Epithelial cell of prostate (primary cell): ENCODE measurements at regions not wholly inside any gene's neighbourhood (a gene's known extent, or its start where the extent isn't known, plus 50 kb on each side); places are given as distances from the start of the nearest gene placed in this dataset.
"Not testable (repeated sequence)": the region's sequence is repeated elsewhere in the genome, so short reads cannot be mapped to it uniquely, and the experiment has no call there.

Experiments used
- DNase-seq: peaks from one replicate; pipeline ENCODE4 v3.0.0-alpha.2; 2011; ENCODE audit warnings: low read depth, low spot score
- H3K27ac ChIP-seq: fragments of 450-650 bp; 2 replicates; pipeline ENCODE4 v1.5.1; 2017; ENCODE audit warnings: mild to moderate bottlenecking

DNA sequence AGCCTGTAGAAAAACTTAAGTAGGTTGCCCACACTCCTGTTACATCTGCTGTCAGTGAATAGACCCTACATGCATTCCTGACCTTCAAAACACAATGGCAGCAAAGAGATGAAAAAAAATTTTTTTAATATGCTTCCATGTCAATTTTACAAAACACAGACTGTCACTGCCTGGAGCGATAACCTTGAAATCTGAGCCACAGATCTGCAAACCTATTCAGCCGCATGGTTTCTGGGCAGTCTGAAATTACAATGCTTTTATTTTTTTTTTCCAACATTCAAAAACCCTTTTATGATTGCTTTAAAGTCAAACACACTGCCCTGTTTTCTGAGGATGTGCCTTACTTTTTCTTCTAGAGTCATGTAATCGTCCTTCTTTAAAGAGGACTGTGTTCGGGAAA is 264.9 kb upstream of the PUDP start:
- DNase-seq: no peak

DNA sequence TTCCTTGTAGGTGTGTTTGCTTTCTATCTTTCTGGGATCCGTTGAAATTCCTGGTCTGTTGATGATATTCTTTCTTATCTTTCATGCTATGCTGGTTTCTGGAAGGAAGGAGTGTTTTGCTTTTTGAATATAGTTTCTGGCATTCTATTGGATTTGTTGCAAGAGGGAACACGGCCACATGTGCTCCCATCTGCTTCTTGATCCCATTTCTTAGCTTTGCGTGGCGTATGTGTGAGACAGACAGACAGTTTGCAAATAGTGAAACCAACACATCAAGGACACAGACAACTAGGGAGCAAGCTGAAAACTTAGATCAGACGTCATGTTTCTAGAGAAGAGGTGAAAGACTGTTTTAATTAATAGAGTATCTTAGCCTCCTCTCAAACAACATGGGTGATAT is 261.9 kb upstream of the PUDP start:
- H3K27ac ChIP-seq: no peak overlapping the region

More for the DNA sequence above, 264.9 kb upstream of the PUDP start:
- H3K27ac ChIP-seq: no peak overlapping the region

DNA sequence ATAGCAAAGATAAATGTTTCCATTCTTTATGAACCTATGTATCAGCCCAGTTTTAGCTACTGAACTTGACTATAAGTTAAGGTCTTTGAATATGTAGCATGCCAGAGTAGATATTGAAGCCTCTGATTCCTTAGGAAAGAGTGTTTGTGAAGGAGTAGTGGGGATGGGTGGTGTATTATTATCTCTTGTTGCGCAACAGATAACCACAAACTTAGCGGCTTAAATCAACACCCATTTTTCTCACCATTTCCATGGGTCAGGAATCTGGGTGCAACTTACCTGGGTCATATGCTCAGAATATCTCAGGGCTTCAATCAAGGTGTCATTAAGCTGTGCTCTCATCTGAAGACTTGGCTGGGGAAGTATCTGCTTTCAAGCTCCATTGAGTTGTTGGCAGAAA is 251.4 kb upstream of the PUDP start:
- DNase-seq: no peak
- H3K27ac ChIP-seq: no peak overlapping the region

More for the DNA sequence above, 261.9 kb upstream of the PUDP start:
- DNase-seq: no peak

DNA sequence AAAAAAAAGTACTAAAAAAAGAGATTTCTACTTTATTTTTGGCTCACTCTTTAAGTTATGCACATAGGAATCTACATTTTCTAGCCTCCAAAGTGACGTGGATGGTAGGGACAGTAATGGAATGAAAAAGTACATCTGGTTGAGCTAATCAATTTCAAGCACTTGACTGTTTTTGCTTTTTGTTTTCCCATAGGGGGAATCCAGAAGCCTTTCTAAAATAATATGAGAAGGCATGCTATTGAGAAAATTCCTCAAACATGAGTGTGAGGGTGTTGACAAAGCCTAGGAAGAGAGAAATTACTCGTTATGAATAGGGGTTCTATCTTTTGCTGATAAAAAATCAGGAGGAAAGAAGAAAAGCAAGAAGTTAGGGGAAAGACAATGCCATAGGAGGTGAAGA is 242.5 kb upstream of the PUDP start:
- no peak overlapping the region for H3K27ac ChIP-seq
- no peak for DNase-seq

DNA sequence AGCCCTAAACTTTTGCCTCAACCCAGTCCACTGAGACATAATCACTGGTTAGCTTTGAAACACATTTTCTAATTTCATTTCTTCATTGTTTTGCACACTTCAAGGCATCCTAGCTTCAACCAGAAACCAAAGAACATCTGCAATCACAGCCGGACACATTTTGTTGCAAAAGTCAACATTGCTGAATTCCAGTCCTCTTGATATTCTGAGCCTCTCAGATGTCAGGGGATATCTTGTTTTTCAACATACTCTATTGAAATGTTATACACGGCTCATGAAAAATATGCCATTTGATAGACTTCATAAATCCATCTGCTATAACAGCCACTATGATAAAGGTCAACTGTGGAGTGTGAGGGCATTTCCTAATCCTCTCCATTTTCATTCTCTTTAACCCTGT is 241.6 kb upstream of the PUDP start:
- no peak overlapping the region for H3K27ac ChIP-seq
- no peak for DNase-seq

DNA sequence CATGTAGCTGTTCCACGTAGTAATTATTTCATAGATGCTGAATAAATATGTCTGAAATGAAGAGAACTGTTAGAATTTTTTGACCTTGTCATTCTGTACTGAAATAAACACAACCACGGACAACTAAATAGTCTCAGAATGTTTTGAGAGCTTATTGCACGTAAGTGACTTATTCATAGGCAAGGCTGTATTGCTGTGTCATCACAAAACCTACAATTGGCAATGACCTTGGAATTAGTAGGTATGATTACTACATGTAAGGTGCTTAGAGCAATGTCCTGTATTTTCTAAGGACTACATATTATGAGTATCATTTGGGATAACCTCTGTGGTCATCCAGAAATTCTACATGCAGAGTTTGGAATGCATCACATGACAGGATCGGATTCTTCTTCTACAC is 237.2 kb upstream of the PUDP start:
- DNase-seq: no peak
- no peak overlapping the region for H3K27ac ChIP-seq

DNA sequence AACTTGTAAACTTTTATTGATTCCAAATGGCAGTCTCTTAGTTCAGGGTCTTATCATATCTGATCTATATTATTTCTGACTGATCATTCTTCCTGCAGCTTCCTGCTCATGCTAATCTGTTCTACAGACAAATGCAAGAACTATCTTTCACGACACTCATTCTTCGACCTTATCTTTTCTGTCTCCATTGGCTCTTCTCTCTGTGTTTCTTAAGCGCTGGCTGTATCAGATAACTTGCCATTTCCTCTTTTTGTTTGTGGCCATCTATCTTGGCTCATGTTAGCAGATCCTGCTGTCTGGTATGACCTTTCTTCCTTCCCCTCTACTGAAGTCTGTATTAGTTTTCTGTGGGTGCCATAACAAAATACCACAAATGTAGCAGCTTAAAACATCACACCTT is 230.5 kb upstream of the PUDP start:
- no peak for DNase-seq
- H3K27ac ChIP-seq: no peak overlapping the region

DNA sequence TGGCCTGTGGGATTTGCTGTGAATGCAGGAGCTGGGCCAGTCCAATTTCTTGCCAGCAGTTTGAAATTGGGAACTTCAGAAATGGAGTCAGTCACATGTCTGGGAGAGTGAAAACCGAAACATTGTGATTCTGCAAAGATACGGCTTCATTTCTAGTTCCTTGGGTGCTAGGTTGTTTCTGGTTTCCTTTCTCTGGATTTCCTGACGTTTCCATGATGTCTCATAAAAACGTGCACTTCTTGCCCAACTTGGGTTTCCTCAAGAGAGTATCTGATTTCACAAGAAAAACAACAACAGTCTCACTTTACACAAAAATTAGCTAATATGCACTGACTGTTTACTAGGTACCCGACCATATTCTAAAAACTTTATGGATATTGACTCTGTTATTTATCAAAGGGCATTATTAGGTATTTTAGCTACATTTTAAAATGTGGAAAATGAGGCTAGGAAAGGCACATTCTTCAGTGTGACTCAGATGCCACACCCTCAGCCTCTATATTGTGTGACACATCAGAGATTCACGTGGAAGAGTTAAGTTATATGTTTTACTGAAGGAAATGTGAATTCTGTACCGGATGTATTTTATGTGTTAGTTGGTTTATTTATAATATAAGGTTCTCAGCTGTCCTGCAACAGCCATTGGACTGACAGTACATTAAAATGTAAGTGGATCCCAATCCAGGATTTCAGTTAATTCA is 225.0 kb upstream of the PUDP start:
- H3K27ac ChIP-seq: peak overlapping the region; percentile 75
- peak; percentile 10 for DNase-seq

DNA sequence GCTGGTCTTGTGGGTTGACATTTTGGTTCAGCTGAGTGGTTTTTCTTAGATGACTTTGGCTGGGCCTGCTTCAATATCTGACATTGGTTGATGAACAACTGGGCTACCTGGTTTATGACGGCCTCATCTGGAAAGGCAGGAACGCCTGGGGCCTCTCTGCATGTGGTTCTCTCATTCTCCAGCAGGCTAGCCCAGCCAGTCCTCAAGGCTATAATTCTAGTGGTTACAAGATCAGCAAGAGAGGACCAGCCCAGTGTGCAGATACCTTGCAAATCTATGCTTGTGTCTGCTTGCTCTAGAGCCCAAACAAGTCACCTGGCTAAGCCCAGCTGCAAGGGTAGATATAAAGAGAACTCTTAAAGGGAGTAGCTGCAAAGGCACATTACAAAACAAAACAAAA is 214.2 kb upstream of the PUDP start:
- no peak for DNase-seq

DNA sequence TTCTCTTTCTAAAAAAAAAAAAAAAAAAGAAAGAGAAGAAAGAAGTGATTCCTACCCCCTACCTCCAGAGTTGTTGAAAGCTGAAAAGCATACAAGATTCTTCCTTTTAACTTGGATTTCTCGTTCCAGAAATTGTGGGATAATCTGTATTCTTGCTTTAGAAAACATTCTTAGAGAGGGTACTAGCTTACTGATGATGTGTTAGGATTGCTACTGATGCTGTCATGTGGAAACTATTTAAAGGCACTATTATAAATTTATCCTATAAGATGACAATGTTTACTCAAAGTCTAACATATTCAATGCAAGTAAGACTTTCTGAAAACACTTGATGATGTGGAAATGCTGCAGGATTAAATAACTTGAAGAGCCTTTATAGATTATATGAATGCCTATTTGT is 204.0 kb upstream of the PUDP start:
- H3K27ac ChIP-seq: no peak overlapping the region
- no peak for DNase-seq

More for the DNA sequence above, 214.2 kb upstream of the PUDP start:
- H3K27ac ChIP-seq: no peak overlapping the region

DNA sequence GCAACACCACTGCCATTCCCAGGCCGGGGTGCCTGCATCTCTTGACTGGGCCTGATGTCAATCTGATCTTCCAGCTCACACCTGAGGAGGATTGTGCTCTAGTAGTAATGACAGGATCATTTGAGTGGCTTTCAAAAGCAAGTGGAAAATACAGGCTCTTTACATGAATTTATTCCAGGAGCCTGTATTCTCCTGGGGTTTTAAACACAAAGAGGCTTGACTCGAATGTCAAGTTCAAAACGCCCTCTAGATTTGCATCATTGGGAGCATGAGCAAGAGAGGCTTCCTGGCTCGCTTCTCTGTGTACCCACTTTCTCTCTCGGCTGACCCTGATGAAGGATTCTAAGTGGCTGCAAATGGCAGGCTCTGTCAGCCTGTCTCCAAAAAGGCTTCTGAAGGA is 199.5 kb upstream of the PUDP start:
- no peak for DNase-seq
- no peak overlapping the region for H3K27ac ChIP-seq

DNA sequence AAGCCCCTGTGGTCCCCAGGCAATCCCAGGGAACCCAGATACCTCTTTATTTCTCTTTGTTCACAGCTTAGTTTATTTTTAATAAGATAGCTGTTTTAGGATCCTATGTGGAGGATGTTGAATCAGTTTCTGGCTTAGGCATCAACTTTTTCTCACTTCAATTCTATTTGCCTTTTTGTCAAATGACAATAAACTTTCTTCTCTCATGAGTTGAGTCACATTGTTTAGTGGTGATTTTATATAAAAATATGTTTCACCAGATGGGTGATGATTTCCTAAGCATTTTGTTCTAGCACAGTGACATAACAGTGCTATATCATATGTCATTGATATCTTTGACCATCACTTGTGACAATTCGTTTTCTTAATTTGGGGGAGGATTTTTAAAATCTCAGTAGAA is 198.1 kb upstream of the PUDP start:
- no peak overlapping the region for H3K27ac ChIP-seq
- no peak for DNase-seq

DNA sequence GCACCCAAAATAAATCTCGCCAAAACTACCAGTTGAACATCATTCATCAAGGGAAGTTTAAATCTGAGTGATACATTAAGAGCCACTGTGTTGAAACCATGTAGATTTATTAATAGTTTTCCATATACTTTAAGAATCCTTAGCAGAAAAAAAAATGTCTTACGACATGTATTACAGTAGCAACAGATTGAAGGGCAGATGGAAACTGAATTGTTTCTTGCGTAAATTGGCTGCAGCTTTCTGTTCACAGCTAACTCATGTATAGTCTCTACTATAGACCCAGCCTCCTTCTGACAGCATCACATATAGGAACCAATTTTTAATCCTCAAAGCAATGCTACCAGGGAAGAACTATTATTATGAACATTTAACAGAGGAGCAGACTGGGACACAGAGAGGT is 195.2 kb upstream of the PUDP start:
- DNase-seq: no peak
- no peak overlapping the region for H3K27ac ChIP-seq

DNA sequence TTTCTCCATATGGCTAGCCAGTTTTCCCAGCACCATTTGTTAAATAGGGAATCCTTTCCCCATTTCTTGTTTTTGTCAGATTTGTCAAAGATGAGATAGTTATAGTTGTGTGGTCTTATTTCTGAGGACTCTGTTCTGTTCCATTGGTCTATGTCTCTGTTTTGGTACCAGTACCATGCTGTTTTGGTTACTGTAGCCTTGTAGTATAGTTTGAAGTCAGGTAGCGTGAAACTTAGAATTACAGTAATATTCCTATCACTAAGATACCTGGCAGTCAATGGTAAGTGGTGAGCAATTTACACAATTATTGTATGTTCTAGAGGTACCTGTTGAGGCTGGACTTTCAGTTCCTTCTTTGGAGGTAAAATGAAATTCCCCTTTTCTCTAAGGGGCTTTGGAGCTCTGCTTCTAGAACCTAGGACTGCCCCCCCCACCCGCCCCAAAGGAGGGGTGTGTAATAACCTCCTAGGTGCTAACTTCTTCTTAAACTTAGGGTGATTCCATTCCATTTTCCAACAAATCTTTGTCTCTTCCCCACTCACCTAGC is 187.9 kb upstream of the PUDP start:
- not testable (repeated sequence) for DNase-seq, H3K27ac ChIP-seq

DNA sequence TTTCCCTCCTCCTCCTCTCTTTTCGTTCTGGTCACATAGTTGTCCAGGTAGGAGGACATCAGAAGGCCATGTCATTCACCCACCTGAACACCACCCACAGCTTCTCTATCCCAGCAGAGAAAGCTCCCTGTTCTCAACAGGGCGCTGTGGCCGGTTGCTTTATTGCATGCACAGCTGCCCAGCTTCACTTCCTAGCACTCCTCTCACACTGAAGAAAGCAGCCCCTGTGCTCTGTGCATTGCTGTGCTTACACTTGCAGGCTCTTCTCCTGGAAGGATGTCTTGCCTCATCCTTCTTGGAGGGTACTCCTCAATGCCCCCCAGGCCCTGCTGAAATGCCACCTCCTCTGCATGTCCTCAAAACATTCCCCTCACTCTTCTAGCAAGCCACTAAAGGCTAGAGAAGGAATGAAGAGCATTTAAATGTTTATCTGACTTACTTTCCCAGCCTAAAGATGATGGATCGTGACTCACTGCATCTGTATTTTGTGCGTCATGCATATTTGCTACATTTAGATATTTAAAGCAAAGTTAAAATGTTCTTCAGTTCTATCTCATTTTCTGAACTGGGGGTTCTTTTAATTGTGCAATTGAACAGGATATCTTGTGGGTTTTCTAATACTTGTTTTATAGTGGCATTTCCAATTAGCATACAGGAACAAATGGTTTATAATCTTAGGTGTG is 186.4 kb upstream of the PUDP start:
- H3K27ac ChIP-seq: no peak overlapping the region
- DNase-seq: no peak

DNA sequence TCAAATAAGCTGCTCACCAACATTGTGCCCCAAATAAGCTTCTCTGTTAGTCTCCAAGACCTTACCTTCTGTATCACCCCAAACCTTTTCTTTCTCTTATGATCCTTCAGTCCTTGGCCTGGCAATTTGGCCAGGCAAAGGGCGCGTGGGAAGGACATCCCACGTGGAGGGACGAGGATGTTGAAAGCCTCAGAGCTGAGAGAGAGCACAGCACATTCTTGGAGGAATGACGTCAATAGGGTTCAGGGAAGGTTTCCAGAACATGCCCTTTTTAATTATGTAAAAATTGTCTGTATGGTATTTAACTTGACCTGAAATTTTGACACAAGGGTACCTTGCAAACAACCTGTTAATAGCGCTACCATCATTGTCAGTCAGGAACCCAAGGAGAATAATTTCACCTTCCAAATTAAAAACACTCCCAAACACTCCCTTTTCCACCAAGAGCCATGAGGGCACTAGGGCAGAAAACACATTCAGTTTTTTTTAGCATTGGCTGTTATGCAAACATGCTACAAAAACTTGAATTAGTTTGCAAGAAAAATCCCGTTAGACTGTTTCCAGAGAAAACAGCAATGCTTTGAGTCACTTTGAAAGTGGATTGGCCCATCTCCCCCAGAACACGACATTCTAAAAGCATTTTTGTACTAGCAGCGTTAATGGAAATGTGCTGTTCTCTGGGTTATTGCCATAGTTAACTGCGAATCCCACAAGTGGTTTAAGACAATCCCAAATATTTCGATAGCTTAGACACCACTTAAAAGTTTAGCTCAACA is 183.2 kb upstream of the PUDP start:
- no peak overlapping the region for H3K27ac ChIP-seq
- DNase-seq: no peak

DNA sequence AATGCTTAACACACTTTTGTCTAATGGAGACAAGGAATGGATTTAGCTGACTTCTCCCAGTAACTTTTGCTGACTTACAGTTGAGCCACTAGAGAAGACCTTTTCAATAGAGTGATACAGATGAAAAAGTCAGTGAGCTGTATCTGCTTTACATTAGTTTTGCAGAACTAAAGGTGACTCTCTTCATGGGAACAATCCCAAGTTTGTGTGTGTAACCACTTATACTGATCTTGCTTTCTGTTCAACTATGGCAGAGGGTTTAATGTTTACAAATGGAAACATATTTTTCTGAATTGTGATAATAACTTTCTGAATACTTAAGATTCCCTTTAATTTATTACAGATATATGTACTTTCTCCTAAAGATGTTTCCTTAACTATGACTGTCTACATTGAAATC is 182.6 kb upstream of the PUDP start:
- no peak for DNase-seq
- H3K27ac ChIP-seq: no peak overlapping the region

DNA sequence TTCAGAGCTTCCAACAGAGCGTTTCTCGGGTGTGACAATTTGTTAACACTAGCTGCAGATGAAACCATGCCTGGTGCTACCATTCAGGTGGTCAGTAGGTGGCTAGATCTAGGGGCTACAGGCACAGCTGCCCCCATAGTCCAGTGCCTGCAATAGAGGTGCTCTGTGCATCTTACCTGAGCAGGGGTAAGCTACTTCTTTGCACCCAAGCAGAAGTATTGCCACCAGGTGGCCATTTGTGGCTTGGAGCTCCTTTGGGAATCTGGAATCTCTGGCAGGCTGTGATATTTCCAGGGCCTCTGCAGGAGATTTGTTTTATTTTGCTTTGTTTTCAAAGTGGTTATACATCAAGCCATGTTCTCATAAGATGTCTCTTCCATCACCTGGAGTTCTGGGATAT is 170.7 kb upstream of the PUDP start:
- H3K27ac ChIP-seq: no peak overlapping the region
- no peak for DNase-seq

DNA sequence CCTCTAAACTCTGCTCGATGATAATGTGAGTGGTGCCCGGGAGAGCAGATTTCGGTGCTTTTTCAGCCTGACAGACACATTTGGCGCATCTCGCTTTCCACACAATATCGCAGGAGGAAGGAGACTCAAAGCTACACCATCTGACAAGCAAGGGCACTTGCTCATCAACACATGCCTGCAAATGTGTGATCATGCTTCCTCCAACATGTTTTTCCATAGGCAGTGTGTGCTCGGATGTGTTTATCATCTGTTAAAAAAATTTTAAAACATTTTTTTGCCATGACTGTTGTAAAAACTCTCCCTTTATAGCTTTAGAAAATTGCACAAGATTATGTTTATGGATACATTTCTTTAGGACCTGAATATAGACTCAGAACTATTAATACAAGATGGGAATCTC is 170.3 kb upstream of the PUDP start:
- no peak for DNase-seq
- H3K27ac ChIP-seq: no peak overlapping the region

DNA sequence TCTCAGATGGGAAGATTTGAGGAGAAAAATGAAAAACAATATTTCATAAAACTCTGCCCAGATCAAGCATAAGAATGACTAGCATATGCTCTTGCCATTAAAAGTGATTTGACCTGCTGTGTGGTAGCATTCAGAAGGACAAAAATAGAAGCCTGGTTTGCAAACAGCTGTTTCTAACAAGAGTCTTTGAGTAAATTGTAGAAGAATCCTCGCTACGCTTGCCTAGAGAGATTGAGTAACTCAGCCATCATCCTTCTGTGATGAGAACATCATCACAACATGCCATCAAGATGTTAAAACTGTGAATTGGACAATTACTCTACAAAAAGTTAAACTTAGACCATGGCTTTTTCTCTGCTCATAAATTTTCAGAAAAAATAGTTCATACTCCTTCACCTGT is 168.9 kb upstream of the PUDP start:
- no peak for DNase-seq

DNA sequence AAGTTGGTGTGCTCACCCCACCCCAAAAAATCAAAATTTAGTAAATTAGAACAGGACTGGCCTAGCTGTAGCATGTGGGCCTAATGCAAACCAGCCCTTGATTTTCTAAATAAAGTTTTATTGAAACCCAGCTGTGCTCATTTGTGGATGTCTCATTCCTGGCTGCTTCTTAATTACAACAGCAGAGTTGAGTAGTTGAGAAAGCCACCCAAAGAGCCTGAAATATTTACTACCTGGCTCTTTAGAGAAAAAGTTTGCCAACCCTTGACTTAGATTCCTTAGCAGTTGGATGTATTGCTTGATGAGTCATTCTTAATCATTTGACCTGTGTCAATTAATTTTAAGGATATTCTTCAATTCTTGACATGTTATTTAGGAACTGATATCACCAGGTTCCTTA is 168.3 kb upstream of the PUDP start:
- no peak overlapping the region for H3K27ac ChIP-seq
- no peak for DNase-seq

More for the DNA sequence above, 168.9 kb upstream of the PUDP start:
- H3K27ac ChIP-seq: no peak overlapping the region
